ENCODE measurements at regions not wholly inside any gene's neighbourhood (a gene's known extent, or its start where the extent isn't known, plus 50 kb on each side); places are given as distances from the start of the nearest gene placed in this dataset.
"Not testable (repeated sequence)": the region's sequence is repeated elsewhere in the genome, so short reads cannot be mapped to it uniquely, and the experiment has no call there.

DNA sequence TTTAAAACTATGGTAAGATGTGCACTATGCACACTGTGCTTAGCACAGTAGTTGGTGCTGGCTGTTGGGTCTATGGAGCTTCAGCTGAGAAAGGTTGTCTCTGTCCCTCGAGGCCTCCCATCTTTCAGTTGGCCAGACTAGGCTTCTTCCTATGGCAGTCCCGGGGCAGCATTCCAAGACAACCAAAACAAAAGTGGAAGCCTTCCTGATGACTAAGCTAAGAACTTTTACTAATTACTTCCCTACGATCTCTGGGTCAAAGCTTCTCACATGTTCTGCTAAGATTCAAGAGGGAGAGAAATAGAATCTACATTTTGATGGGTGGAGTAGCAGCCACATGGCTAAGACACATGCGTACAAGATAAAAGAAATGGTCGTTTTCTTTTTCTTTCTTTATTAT lies 342.8 kb downstream of the TUSC7 start:
- no peaks in the 10 kb centered on the region for H3K9me3 ChIP-seq (ENCODE audit: control insufficient read depth in 2 of 3, low read length in 3 of 3)
- H3K36me3 ChIP-seq (ENCODE audit: control insufficient read depth in 2 of 3, insufficient read depth in 3 of 3, low read length in 3 of 3), result no peaks in the 10 kb centered on the region
- no peak for DNase-seq
- H3K27ac ChIP-seq (ENCODE audit: low read depth, low read length), result no peak overlapping the region
- Mint-ChIP-seq H3K9me3 (peaks cover 0 to 8% (median 5%) of the 10 kb centered on the region in 11 donors), H3K27me3 (peaks cover 0 to 5% (median 0%) of the 10 kb centered on the region in 5 donors), H3K4me1 (no peaks in the 10 kb centered on the region), H3K27ac (no peak overlapping the region), H3K4me3 (no peak overlapping the region), H3K36me3 (peaks cover 0 to 4% (median 0%) of the 10 kb centered on the region in 5 donors)
- CTCF ChIA-PET, result no interaction called here
- POLR2A ChIA-PET, result no interaction called here
- no peaks in the 10 kb centered on the region for H3K27me3 ChIP-seq (ENCODE audit: control insufficient read depth in 2 of 2, insufficient read depth in 2 of 2, low read length in 2 of 2)
- no peak for ATAC-seq
- H3K4me1 ChIP-seq (ENCODE audit: control insufficient read depth in 2 of 2, insufficient read depth in 2 of 2, low read length in 2 of 2), result no peaks in the 10 kb centered on the region
- H3K4me3 ChIP-seq (ENCODE audit: low read length), result no peak overlapping the region
- intact Hi-C loops (cut with micrococcal nuclease), result no loop called here

DNA sequence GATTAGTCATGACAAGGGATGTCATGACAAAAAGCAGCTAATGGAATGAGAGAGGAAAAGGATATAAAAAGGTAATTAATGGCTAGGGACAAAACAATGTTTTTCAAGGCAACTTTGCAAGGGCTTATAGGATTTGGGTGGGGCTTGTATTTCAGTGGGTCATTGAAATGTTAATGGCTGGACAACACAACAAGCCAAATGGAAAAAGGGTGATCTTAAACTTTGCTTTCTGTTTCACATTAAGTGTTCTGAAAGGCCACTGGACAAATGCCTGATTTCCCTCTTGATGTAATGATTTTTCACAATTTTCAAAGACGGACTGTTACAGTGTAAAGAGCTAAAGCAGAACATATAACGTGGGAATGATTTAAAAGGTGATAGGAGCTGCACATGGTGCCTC lies 345.0 kb downstream of the TUSC7 start:
- H3K4me3 Mint-ChIP-seq, result no peak overlapping the region
- CTCF ChIA-PET, result no interaction called here
- no peak for DNase-seq

DNA sequence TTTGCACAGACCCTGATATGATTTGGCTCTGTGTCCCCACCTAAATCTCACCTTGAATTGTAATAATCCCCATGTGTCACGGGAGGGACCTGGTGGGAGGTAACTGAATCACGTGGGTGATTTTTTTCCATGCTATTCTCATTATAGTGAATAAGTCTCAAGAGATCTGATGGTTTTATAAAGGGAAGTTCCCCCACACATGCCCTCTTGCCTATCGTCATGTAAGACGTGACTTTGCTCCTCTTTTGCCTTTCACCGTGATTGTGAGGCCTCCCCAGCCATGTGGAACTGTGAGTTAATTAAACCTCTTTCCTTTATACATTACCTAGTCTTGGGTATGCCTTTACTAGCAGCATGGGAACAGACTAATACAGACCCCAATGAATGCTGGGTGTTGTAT lies 347.4 kb downstream of the TUSC7 start:
- H3K27ac ChIP-seq (ENCODE audit: low read depth, low read length); H3K4me1 Mint-ChIP-seq; H3K36me3 Mint-ChIP-seq; H3K9me3 ChIP-seq (ENCODE audit: control insufficient read depth in 2 of 3, low read length in 3 of 3); H3K27me3 ChIP-seq (ENCODE audit: control insufficient read depth in 2 of 2, insufficient read depth in 2 of 2, low read length in 2 of 2); intact Hi-C loops (cut with micrococcal nuclease); H3K4me1 ChIP-seq (ENCODE audit: control insufficient read depth in 2 of 2, insufficient read depth in 2 of 2, low read length in 2 of 2); H3K27ac Mint-ChIP-seq; H3K4me3 ChIP-seq (ENCODE audit: low read length); ATAC-seq; H3K27me3 Mint-ChIP-seq; DNase-seq; H3K36me3 ChIP-seq (ENCODE audit: control insufficient read depth in 2 of 3, insufficient read depth in 3 of 3, low read length in 3 of 3); POLR2A ChIA-PET; CTCF ChIA-PET; H3K9me3 Mint-ChIP-seq; H3K4me3 Mint-ChIP-seq: not testable (repeated sequence)

More for the DNA sequence above, 345.0 kb downstream of the TUSC7 start:
- intact Hi-C loops (cut with micrococcal nuclease), result no loop called here
- no peak for ATAC-seq
- Mint-ChIP-seq H3K27ac (no peak overlapping the region), H3K9me3 (peaks cover 0 to 4% (median under 1%) of the 10 kb centered on the region in 11 donors), H3K27me3 (peaks cover 0 to 5% (median 0%) of the 10 kb centered on the region in 5 donors), H3K4me1 (no peaks in the 10 kb centered on the region), H3K36me3 (no peaks in the 10 kb centered on the region)
- Histone ChIP-seq H3K4me1 (ENCODE audit: control insufficient read depth in 2 of 2, insufficient read depth in 2 of 2, low read length in 2 of 2) (no peaks in the 10 kb centered on the region), H3K27ac (ENCODE audit: low read depth, low read length) (no peak overlapping the region), H3K4me3 (ENCODE audit: low read length) (no peak overlapping the region), H3K9me3 (ENCODE audit: control insufficient read depth in 2 of 3, low read length in 3 of 3) (no peaks in the 10 kb centered on the region), H3K27me3 (ENCODE audit: control insufficient read depth in 2 of 2, insufficient read depth in 2 of 2, low read length in 2 of 2) (no peaks in the 10 kb centered on the region), H3K36me3 (ENCODE audit: control insufficient read depth in 2 of 3, insufficient read depth in 3 of 3, low read length in 3 of 3) (no peaks in the 10 kb centered on the region)
- POLR2A ChIA-PET, result no interaction called here

GRCh38 chr3:117059067-117059955 lies 349.7 kb downstream of the TUSC7 start:
- no peak overlapping the region for H3K4me3 ChIP-seq (ENCODE audit: low read length)
- POLR2A ChIA-PET, result no interaction called here
- DNase-seq, result no peak

DNA sequence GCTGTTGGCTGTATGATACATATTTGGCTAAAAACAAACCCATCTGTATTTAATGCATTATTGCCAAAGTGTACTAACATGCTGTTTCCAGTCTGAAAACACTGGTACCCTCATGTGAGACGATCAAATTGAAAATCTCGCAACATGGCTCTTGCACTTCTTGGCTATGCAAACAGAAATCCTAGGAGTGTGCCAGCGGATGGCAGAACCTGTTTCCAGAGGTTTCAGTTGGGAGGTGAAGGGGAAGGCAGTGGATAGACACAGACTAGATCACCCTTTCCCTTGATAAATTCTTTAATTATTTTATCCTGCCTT lies 350.3 kb downstream of the TUSC7 start:
- POLR2A ChIA-PET, result no interaction called here
- CTCF ChIA-PET, result no interaction called here
- H3K4me3 Mint-ChIP-seq, result no peak overlapping the region
- no peaks in the 10 kb centered on the region for H3K27me3 ChIP-seq (ENCODE audit: control insufficient read depth in 2 of 2, insufficient read depth in 2 of 2, low read length in 2 of 2)
- intact Hi-C loops (cut with micrococcal nuclease), result no loop called here
- no peak overlapping the region for H3K27ac Mint-ChIP-seq
- ATAC-seq (no peak), DNase-seq (no peak)
- H3K27ac ChIP-seq (ENCODE audit: low read depth, low read length), result no peak overlapping the region
- peaks cover 0 to 5% (median 0%) of the 10 kb centered on the region in 11 donors for H3K9me3 Mint-ChIP-seq
- H3K4me1 Mint-ChIP-seq, result no peaks in the 10 kb centered on the region
- no peaks in the 10 kb centered on the region for H3K4me1 ChIP-seq (ENCODE audit: control insufficient read depth in 2 of 2, insufficient read depth in 2 of 2, low read length in 2 of 2)
- no peaks in the 10 kb centered on the region for H3K36me3 Mint-ChIP-seq
- H3K4me3 ChIP-seq (ENCODE audit: low read length), result no peak overlapping the region
- no peaks in the 10 kb centered on the region for H3K27me3 Mint-ChIP-seq
- H3K9me3 ChIP-seq (ENCODE audit: control insufficient read depth in 2 of 3, low read length in 3 of 3), result no peaks in the 10 kb centered on the region
- H3K36me3 ChIP-seq (ENCODE audit: control insufficient read depth in 2 of 3, insufficient read depth in 3 of 3, low read length in 3 of 3), result no peaks in the 10 kb centered on the region

More at GRCh38 chr3:117059067-117059955, 349.7 kb downstream of the TUSC7 start:
- H3K27ac ChIP-seq (ENCODE audit: low read depth, low read length), result no peak overlapping the region
- H3K4me1 ChIP-seq (ENCODE audit: control insufficient read depth in 2 of 2, insufficient read depth in 2 of 2, low read length in 2 of 2), result no peaks in the 10 kb centered on the region
- Mint-ChIP-seq H3K27ac (no peak overlapping the region), H3K4me1 (no peaks in the 10 kb centered on the region), H3K9me3 (peaks cover 0 to 5% (median 0%) of the 10 kb centered on the region in 11 donors), H3K36me3 (no peaks in the 10 kb centered on the region), H3K27me3 (no peaks in the 10 kb centered on the region), H3K4me3 (no peak overlapping the region)
- H3K27me3 ChIP-seq (ENCODE audit: control insufficient read depth in 2 of 2, insufficient read depth in 2 of 2, low read length in 2 of 2), result no peaks in the 10 kb centered on the region
- intact Hi-C loops (cut with micrococcal nuclease), result no loop called here
- no peak for ATAC-seq
- CTCF ChIA-PET, result no interaction called here
- no peaks in the 10 kb centered on the region for H3K9me3 ChIP-seq (ENCODE audit: control insufficient read depth in 2 of 3, low read length in 3 of 3)
- H3K36me3 ChIP-seq (ENCODE audit: control insufficient read depth in 2 of 3, insufficient read depth in 3 of 3, low read length in 3 of 3), result no peaks in the 10 kb centered on the region

DNA sequence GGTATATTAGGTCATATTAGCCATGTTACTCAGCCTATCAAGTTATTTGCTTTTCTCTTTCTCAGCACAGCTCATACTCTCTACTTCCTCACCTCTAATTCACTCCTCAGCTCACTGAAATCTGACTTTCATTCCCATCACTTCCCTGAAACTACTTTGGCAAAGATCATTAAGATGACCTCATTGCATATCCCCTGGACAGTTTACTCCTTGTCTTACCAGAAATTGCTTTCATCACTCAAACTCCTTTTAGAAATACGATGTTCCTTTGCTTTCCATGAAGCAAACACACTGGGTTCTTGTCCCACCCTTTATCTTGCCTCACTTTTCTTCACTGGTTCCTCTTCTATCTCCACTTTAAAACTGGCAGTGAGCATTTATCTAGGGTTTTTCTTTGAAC lies 354.4 kb downstream of the TUSC7 start:
- Histone ChIP-seq H3K36me3 (ENCODE audit: control insufficient read depth in 2 of 3, insufficient read depth in 3 of 3, low read length in 3 of 3) (no peaks in the 10 kb centered on the region), H3K9me3 (ENCODE audit: control insufficient read depth in 2 of 3, low read length in 3 of 3) (no peaks in the 10 kb centered on the region), H3K27me3 (ENCODE audit: control insufficient read depth in 2 of 2, insufficient read depth in 2 of 2, low read length in 2 of 2) (no peaks in the 10 kb centered on the region), H3K27ac (ENCODE audit: low read depth, low read length) (no peak overlapping the region), H3K4me3 (ENCODE audit: low read length) (no peak overlapping the region), H3K4me1 (ENCODE audit: control insufficient read depth in 2 of 2, insufficient read depth in 2 of 2, low read length in 2 of 2) (no peaks in the 10 kb centered on the region)
- no peaks in the 10 kb centered on the region for H3K4me1 Mint-ChIP-seq
- H3K27me3 Mint-ChIP-seq, result no peaks in the 10 kb centered on the region
- DNase-seq (no peak), ATAC-seq (peak; percentile 42)
- no peaks in the 10 kb centered on the region for H3K36me3 Mint-ChIP-seq
- CTCF ChIA-PET, result no interaction called here
- no peak overlapping the region for H3K4me3 Mint-ChIP-seq
- peaks cover 0 to 5% (median 0%) of the 10 kb centered on the region in 11 donors for H3K9me3 Mint-ChIP-seq
- H3K27ac Mint-ChIP-seq, result no peak overlapping the region
- POLR2A ChIA-PET, result no interaction called here
- intact Hi-C loops (cut with micrococcal nuclease), result no loop called here

GRCh38 chr3:117068301-117068700 lies 358.7 kb downstream of the TUSC7 start:
- Mint-ChIP-seq H3K4me3 (no peak overlapping the region), H3K27ac (no peak overlapping the region), H3K9me3 (peaks cover 0 to 3% (median 0%) of the 10 kb centered on the region in 11 donors), H3K36me3 (no peaks in the 10 kb centered on the region), H3K27me3 (no peaks in the 10 kb centered on the region), H3K4me1 (no peaks in the 10 kb centered on the region)
- H3K27me3 ChIP-seq (ENCODE audit: control insufficient read depth in 2 of 2, insufficient read depth in 2 of 2, low read length in 2 of 2), result no peaks in the 10 kb centered on the region
- intact Hi-C loops (cut with micrococcal nuclease), result no loop called here
- DNase-seq (no peak), ATAC-seq (no peak)
- CTCF ChIA-PET, result no interaction called here
- H3K36me3 ChIP-seq (ENCODE audit: control insufficient read depth in 2 of 3, insufficient read depth in 3 of 3, low read length in 3 of 3), result no peaks in the 10 kb centered on the region
- POLR2A ChIA-PET, result no interaction called here
- no peaks in the 10 kb centered on the region for H3K9me3 ChIP-seq (ENCODE audit: control insufficient read depth in 2 of 3, low read length in 3 of 3)
- no peak overlapping the region for H3K27ac ChIP-seq (ENCODE audit: low read depth, low read length)
- no peak overlapping the region for H3K4me3 ChIP-seq (ENCODE audit: low read length)
- H3K4me1 ChIP-seq (ENCODE audit: control insufficient read depth in 2 of 2, insufficient read depth in 2 of 2, low read length in 2 of 2), result no peaks in the 10 kb centered on the region

All from naive thymus-derived CD4-positive, alpha-beta T cell (primary cell).